ENCODE measurements at regions not wholly inside any gene's neighbourhood (a gene's known extent, or its start where the extent isn't known, plus 50 kb on each side); places are given as distances from the start of the nearest gene placed in this dataset.

DNA sequence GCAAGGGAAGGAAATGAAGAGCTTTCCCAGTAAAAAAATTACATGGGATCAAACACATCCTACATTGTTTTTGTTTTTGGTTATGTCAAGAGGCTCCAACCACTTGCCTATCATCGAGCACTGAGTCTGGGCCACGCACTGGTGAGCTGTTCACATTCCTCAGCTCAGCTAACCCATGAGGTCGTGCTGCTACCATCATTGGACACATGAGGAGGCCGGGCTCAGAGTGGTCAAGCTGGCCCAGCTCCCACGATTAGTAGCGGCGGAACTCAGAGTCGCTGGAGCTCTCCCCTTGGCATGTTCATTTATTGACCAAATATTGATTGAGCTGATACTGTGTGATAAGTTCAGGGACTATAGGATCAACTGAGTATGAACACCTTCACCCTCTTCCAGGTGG lies 164.9 kb downstream of the CDH26 start:
- no peak for DNase-seq (ENCODE audit: low spot score)
- intact Hi-C loops (cut with micrococcal nuclease): no loop called here
- peaks cover 6% of the 10 kb centered on the region for H3K27me3 Mint-ChIP-seq (ENCODE audit: low read depth)
- no peaks in the 10 kb centered on the region for H3K4me1 Mint-ChIP-seq (ENCODE audit: low read depth)
- H3K27ac Mint-ChIP-seq: no peak overlapping the region
- H3K4me3 Mint-ChIP-seq (ENCODE audit: low read depth): no peak overlapping the region
- H3K36me3 Mint-ChIP-seq (ENCODE audit: low read depth): no peaks in the 10 kb centered on the region
- no peaks in the 10 kb centered on the region for H3K9me3 Mint-ChIP-seq

- no peak for DNase-seq (ENCODE audit: low spot score)
- H3K27me3 Mint-ChIP-seq (ENCODE audit: low read depth): peaks cover 1% of the 10 kb centered on the region
- no peak overlapping the region for H3K4me3 Mint-ChIP-seq (ENCODE audit: low read depth)
- H3K27ac Mint-ChIP-seq: no peak overlapping the region
- no peaks in the 10 kb centered on the region for H3K36me3 Mint-ChIP-seq (ENCODE audit: low read depth)
- H3K4me1 Mint-ChIP-seq (ENCODE audit: low read depth): no peaks in the 10 kb centered on the region
- intact Hi-C loops (cut with micrococcal nuclease): no loop called here
- no peaks in the 10 kb centered on the region for H3K9me3 Mint-ChIP-seq
Observed at GRCh38 chr20:60123652-60124051, 165.4 kb downstream of the CDH26 start.

- Mint-ChIP-seq H3K27ac (no peak overlapping the region), H3K36me3 (ENCODE audit: low read depth) (no peaks in the 10 kb centered on the region), H3K27me3 (ENCODE audit: low read depth) (no peaks in the 10 kb centered on the region), H3K4me3 (ENCODE audit: low read depth) (no peak overlapping the region), H3K4me1 (ENCODE audit: low read depth) (no peaks in the 10 kb centered on the region), H3K9me3 (no peaks in the 10 kb centered on the region)
- intact Hi-C loops (cut with micrococcal nuclease): no loop called here
- DNase-seq (ENCODE audit: low spot score): no peak
Observed at GRCh38 chr20:60124776-60125381, 166.7 kb downstream of the CDH26 start.

DNA sequence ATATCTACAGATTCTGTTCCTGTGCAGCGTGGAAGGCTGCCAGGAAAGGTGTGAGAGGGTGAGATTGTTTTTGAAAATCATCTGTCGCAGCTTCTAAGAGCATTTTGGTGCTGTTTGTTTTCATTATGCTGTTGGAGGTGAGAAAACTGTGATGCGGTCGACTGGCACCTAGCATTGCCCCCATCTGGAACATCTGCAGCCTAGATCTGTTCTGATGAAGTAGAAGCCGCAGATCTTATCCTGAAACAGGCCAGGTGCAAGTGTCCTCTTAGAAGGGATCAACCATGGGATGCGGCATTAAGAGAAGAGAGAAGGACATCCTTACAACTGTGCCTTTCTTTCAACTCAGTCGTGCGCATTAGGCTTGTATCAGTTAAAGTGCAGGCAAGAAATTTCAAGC lies 167.3 kb downstream of the CDH26 start:
- no peaks in the 10 kb centered on the region for H3K9me3 Mint-ChIP-seq
- no peak overlapping the region for H3K27ac Mint-ChIP-seq
- H3K27me3 Mint-ChIP-seq (ENCODE audit: low read depth): no peaks in the 10 kb centered on the region
- no peak overlapping the region for H3K4me3 Mint-ChIP-seq (ENCODE audit: low read depth)
- H3K36me3 Mint-ChIP-seq (ENCODE audit: low read depth): no peaks in the 10 kb centered on the region
- DNase-seq (ENCODE audit: low spot score): no peak
- H3K4me1 Mint-ChIP-seq (ENCODE audit: low read depth): no peaks in the 10 kb centered on the region
- intact Hi-C loops (cut with micrococcal nuclease): no loop called here

GRCh38 chr20:60126975-60127374 lies 168.8 kb downstream of the CDH26 start:
- H3K4me3 Mint-ChIP-seq (ENCODE audit: low read depth): no peak overlapping the region
- no peak for DNase-seq (ENCODE audit: low spot score)
- no peaks in the 10 kb centered on the region for H3K4me1 Mint-ChIP-seq (ENCODE audit: low read depth)
- H3K9me3 Mint-ChIP-seq: no peaks in the 10 kb centered on the region
- H3K36me3 Mint-ChIP-seq (ENCODE audit: low read depth): no peaks in the 10 kb centered on the region
- intact Hi-C loops (cut with micrococcal nuclease): no loop called here
- H3K27ac Mint-ChIP-seq: no peak overlapping the region
- no peaks in the 10 kb centered on the region for H3K27me3 Mint-ChIP-seq (ENCODE audit: low read depth)

- no peak for DNase-seq (ENCODE audit: low spot score)
- intact Hi-C loops (cut with micrococcal nuclease): no loop called here
- H3K4me1 Mint-ChIP-seq (ENCODE audit: low read depth): no peaks in the 10 kb centered on the region
- H3K27ac Mint-ChIP-seq: no peak overlapping the region
- H3K27me3 Mint-ChIP-seq (ENCODE audit: low read depth): no peaks in the 10 kb centered on the region
- no peak overlapping the region for H3K4me3 Mint-ChIP-seq (ENCODE audit: low read depth)
- H3K9me3 Mint-ChIP-seq: no peaks in the 10 kb centered on the region
- H3K36me3 Mint-ChIP-seq (ENCODE audit: low read depth): no peaks in the 10 kb centered on the region
Observed at GRCh38 chr20:60131375-60131774, 173.2 kb downstream of the CDH26 start.

GRCh38 chr20:60132162-60132826 lies 174.1 kb downstream of the CDH26 start:
- H3K27ac Mint-ChIP-seq: no peak overlapping the region
- intact Hi-C loops (cut with micrococcal nuclease): no loop called here
- H3K36me3 Mint-ChIP-seq (ENCODE audit: low read depth): no peaks in the 10 kb centered on the region

DNA sequence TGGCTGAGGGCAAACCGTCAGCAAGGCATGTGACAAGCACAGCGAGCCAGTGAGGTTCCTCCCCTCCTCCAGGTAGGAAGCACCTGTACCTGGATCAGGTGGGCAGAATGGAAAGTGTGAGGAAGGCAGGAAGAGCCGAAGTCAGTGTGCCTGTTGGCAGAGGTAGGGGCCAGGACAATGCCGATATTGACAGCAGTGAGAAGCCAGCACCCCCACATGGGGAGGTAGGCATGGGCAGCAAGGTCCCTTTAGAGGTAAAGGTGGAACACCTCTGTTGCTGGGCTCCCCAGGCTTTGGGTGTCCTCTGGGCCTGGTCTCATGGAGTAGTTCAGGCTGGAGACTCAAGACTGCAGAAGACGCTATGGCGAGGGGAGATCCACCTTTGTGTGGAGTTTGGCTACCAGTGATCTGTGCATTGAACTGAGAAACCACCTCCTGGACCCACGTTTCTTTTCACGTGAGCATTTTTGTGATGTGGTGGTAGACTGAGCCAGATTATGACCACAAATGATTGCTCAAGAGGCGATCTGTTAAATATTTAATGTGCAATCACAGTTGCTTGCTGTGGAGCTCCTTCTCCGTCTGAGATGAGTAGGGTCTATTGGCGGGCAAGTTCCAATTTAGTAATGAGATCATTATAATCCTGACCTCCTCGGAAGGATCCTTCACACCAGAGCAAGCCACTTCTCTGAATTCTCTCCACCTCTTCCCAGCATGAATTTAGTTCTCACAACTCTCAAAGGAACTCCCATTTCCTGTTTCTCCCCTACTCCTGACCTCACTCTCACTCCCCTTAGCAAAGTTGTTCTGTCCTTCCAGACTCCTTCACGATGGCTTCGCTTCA lies 174.8 kb downstream of the CDH26 start:
- Mint-ChIP-seq H3K4me3 (ENCODE audit: low read depth) (no peak overlapping the region), H3K27ac (no peak overlapping the region), H3K4me1 (ENCODE audit: low read depth) (peaks cover 3% of the 10 kb centered on the region), H3K9me3 (no peaks in the 10 kb centered on the region), H3K27me3 (ENCODE audit: low read depth) (no peaks in the 10 kb centered on the region), H3K36me3 (ENCODE audit: low read depth) (no peaks in the 10 kb centered on the region)
- intact Hi-C loops (cut with micrococcal nuclease): no loop called here
- DNase-seq (ENCODE audit: low spot score): no peak

More at GRCh38 chr20:60132162-60132826, 174.1 kb downstream of the CDH26 start:
- no peak overlapping the region for H3K4me3 Mint-ChIP-seq (ENCODE audit: low read depth)
- no peaks in the 10 kb centered on the region for H3K9me3 Mint-ChIP-seq
- DNase-seq (ENCODE audit: low spot score): no peak
- no peaks in the 10 kb centered on the region for H3K4me1 Mint-ChIP-seq (ENCODE audit: low read depth)
- no peaks in the 10 kb centered on the region for H3K27me3 Mint-ChIP-seq (ENCODE audit: low read depth)

DNA sequence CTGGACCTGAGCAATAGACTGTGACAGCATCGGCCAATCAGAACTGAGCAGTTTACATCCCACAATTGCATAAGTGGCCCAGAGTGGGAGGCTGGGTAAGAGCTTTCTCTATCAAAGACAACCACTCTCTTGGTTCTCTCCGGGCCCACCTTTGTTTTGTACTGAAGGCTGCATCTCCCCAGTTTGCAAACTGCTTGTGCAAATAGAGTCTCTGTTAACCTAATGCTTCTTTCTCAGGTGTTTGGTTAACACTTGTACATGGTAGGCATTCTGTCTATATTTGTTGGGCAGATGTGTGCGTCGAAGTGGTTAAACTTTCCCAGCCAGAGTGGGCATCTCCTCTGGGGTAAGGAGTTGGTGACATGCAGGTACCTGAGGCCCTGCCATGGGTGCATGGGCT lies 177.1 kb downstream of the CDH26 start:
- no peak overlapping the region for H3K27ac Mint-ChIP-seq
- no peaks in the 10 kb centered on the region for H3K27me3 Mint-ChIP-seq (ENCODE audit: low read depth)
- no peaks in the 10 kb centered on the region for H3K36me3 Mint-ChIP-seq (ENCODE audit: low read depth)
- no peak overlapping the region for H3K4me3 Mint-ChIP-seq (ENCODE audit: low read depth)
- no peak for DNase-seq (ENCODE audit: low spot score)
- no peaks in the 10 kb centered on the region for H3K9me3 Mint-ChIP-seq
- H3K4me1 Mint-ChIP-seq (ENCODE audit: low read depth): peaks cover 3% of the 10 kb centered on the region
- intact Hi-C loops (cut with micrococcal nuclease): no loop called here

- Mint-ChIP-seq H3K4me3 (ENCODE audit: low read depth) (no peak overlapping the region), H3K9me3 (no peaks in the 10 kb centered on the region), H3K4me1 (ENCODE audit: low read depth) (peaks cover 3% of the 10 kb centered on the region), H3K27ac (no peak overlapping the region), H3K36me3 (ENCODE audit: low read depth) (no peaks in the 10 kb centered on the region), H3K27me3 (ENCODE audit: low read depth) (no peaks in the 10 kb centered on the region)
- intact Hi-C loops (cut with micrococcal nuclease): no loop called here
- DNase-seq (ENCODE audit: low spot score): no peak
Observed at GRCh38 chr20:60136645-60137401, 178.6 kb downstream of the CDH26 start.

DNA sequence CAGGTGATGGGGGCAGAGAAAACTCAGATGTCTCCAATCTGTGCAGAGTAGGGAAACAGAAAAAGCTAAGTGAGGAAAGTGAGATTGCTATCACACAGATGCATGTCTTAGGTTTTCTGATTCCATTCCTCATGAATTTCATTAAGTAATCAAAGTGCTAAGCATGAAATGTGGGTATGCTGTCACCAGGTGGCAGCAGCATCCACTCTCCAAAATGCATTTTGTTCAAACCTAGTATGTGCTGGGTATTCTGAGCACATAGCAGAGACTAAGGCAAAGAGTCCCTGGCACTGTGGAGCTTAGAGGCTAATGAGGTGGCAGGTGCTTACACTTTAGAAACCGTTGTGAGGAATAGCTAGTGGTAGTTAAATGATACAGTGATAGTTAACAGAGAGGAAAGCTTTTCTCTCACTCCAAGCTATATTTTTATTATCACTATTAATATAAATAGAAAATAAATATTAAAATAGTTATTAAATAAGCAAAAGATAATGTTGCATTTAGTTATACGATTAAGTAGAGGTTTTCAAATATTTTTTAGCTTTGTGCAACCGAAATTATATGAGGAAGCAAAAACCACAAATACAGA lies 179.5 kb downstream of the CDH26 start:
- H3K9me3 Mint-ChIP-seq: no peaks in the 10 kb centered on the region
- intact Hi-C loops (cut with micrococcal nuclease): no loop called here
- no peak overlapping the region for H3K4me3 Mint-ChIP-seq (ENCODE audit: low read depth)
- H3K27me3 Mint-ChIP-seq (ENCODE audit: low read depth): no peaks in the 10 kb centered on the region
- H3K36me3 Mint-ChIP-seq (ENCODE audit: low read depth): no peaks in the 10 kb centered on the region
- H3K4me1 Mint-ChIP-seq (ENCODE audit: low read depth): peaks cover 3% of the 10 kb centered on the region
- H3K27ac Mint-ChIP-seq: no peak overlapping the region
- DNase-seq (ENCODE audit: low spot score): peak; percentile 12
